H9 (cell line): ENCODE measurements at regions not wholly inside any gene's neighbourhood (a gene's known extent, or its start where the extent isn't known, plus 50 kb on each side); places are given as distances from the start of the nearest gene placed in this dataset.

ENCODE experiments used
- DNase-seq: peaks from one replicate; pipeline ENCODE4 v3.0.0-alpha.2; 2017
- H2AFZ ChIP-seq: one replicate; pipeline ENCODE4 v1.6.1; 2013; ENCODE audit warnings: mild to moderate bottlenecking, low read length, control low read depth, moderate library complexity
- H2AK5ac ChIP-seq: 2 replicates; pipeline ENCODE4 v1.6.1; 2013; ENCODE audit warnings: low read length, control low read depth, mixed read lengths; ENCODE audit not compliant: insufficient read length
- H2BK120ac ChIP-seq: one replicate; pipeline ENCODE4 v1.6.1; 2013; ENCODE audit warnings: low read depth, mild to moderate bottlenecking, low read length, control low read depth, inconsistent platforms; ENCODE audit not compliant: poor library complexity, severe bottlenecking
- H2BK12ac ChIP-seq: 2 replicates; pipeline ENCODE4 v1.6.1; 2013; ENCODE audit warnings: low read length, control low read depth, mixed read lengths, low read depth; ENCODE audit not compliant: insufficient read length
- H2BK15ac ChIP-seq: 2 replicates; pipeline ENCODE4 v1.6.1; 2013; ENCODE audit warnings: low read depth, low read length, control low read depth
- H2BK20ac ChIP-seq: one replicate; pipeline ENCODE4 v1.6.1; 2013; ENCODE audit warnings: low read depth, mild to moderate bottlenecking, low read length, control low read depth, inconsistent platforms; ENCODE audit not compliant: poor library complexity, severe bottlenecking
- H2BK5ac ChIP-seq: 2 replicates; pipeline ENCODE4 v1.6.1; 2013; ENCODE audit warnings: low read length, control low read depth, mixed read lengths; ENCODE audit not compliant: insufficient read length
- H3K14ac ChIP-seq: 2 replicates; pipeline ENCODE4 v1.6.1; 2013; ENCODE audit warnings: low read length, control low read depth; ENCODE audit not compliant: insufficient read depth
- H3K18ac ChIP-seq: 2 replicates; pipeline ENCODE4 v1.6.1; 2013; ENCODE audit warnings: low read depth, mild to moderate bottlenecking, mixed read lengths, low read length, control low read depth; ENCODE audit not compliant: insufficient read length
- H3K23ac ChIP-seq: 2 replicates; pipeline ENCODE4 v1.6.1; 2013; ENCODE audit warnings: low read length, control low read depth, mixed read lengths, low read depth; ENCODE audit not compliant: insufficient read length
- H3K23me2 ChIP-seq: 2 replicates; pipeline ENCODE4 v1.6.1; 2013; ENCODE audit warnings: low read depth, mild to moderate bottlenecking, mixed read lengths, low read length, control low read depth; ENCODE audit not compliant: insufficient read length, poor library complexity, severe bottlenecking
- H3K27ac ChIP-seq: 2 replicates; pipeline ENCODE4 v1.5.1; 2013; ENCODE audit warnings: low read length, control low read depth, mixed read lengths, low read depth; ENCODE audit not compliant: insufficient read length
- H3K27me3 ChIP-seq: 2 replicates; pipeline ENCODE4 v1.6.1; 2013; ENCODE audit warnings: low read length, control low read depth, inconsistent platforms; ENCODE audit not compliant: insufficient read depth
- H3K4ac ChIP-seq: 2 replicates; pipeline ENCODE4 v1.6.1; 2013; ENCODE audit warnings: low read depth, mild to moderate bottlenecking, control low read depth, inconsistent platforms, low read length, moderate library complexity
- H3K4me1 ChIP-seq: 2 replicates; pipeline ENCODE4 v1.6.1; 2013; ENCODE audit warnings: low read length, control low read depth, inconsistent platforms; ENCODE audit not compliant: insufficient read depth
- H3K4me2 ChIP-seq: 2 replicates; pipeline ENCODE4 v1.6.1; 2013; ENCODE audit warnings: low read length, control low read depth, mixed read lengths; ENCODE audit not compliant: insufficient read length, insufficient read depth
- H3K56ac ChIP-seq: 2 replicates; pipeline ENCODE4 v1.6.1; 2013; ENCODE audit warnings: low read depth, mild to moderate bottlenecking, mixed read lengths, low read length, control low read depth; ENCODE audit not compliant: insufficient read length
- H3K79me1 ChIP-seq: 2 replicates; pipeline ENCODE4 v1.6.1; 2013; ENCODE audit warnings: low read depth, mild to moderate bottlenecking, moderate library complexity, low read length, control low read depth, inconsistent platforms; ENCODE audit not compliant: insufficient read depth, poor library complexity, severe bottlenecking
- H3K79me2 ChIP-seq: 2 replicates; pipeline ENCODE4 v1.6.1; 2013; ENCODE audit warnings: low read length, control low read depth, inconsistent platforms; ENCODE audit not compliant: insufficient read depth
- H3K9ac ChIP-seq: 2 replicates; pipeline ENCODE4 v1.6.1; 2013; ENCODE audit warnings: low read length, control low read depth, mixed read lengths; ENCODE audit not compliant: insufficient read length; ENCODE audit errors: extremely low read depth
- H3K9me3 ChIP-seq: one replicate; pipeline ENCODE4 v1.6.1; 2013; ENCODE audit warnings: low read depth, low read length, inconsistent platforms; ENCODE audit not compliant: control insufficient read depth
- H3T11ph ChIP-seq: one replicate; pipeline ENCODE4 v1.6.1; 2013; ENCODE audit warnings: mild to moderate bottlenecking, low read length, control low read depth, inconsistent platforms
- H4K20me1 ChIP-seq: one replicate; pipeline ENCODE4 v1.6.1; 2013; ENCODE audit not compliant: control insufficient read depth, insufficient read length, insufficient read depth
- H4K5ac ChIP-seq: 2 replicates; pipeline ENCODE4 v1.6.1; 2013; ENCODE audit warnings: low read depth, mild to moderate bottlenecking, mixed read lengths, low read length, control low read depth; ENCODE audit not compliant: insufficient read length
- H4K8ac ChIP-seq: replicated peaks from 2 replicates; pipeline ENCODE4 v1.6.1; 2013; ENCODE audit warnings: low read length, control low read depth, mixed read lengths, low read depth; ENCODE audit not compliant: insufficient read length
- H4K91ac ChIP-seq: 2 replicates; pipeline ENCODE4 v1.6.1; 2013; ENCODE audit warnings: low read depth, mild to moderate bottlenecking, moderate library complexity, mixed read lengths, low read length, control low read depth; ENCODE audit not compliant: insufficient read length
- H3K27ac Mint-ChIP-seq, 3 experiments: 2 replicates in 2 of 3; 3 replicates in 1 of 3; pipeline ENCODE4 v1.8.0; 2020 to 2021; ENCODE audit warnings: mixed read lengths in 3 of 3, mild to moderate bottlenecking in 1 of 3, moderate library complexity in 1 of 3
- H3K27me3 Mint-ChIP-seq: 2 replicates; pipeline ENCODE4 v1.8.0; 2021; ENCODE audit warnings: low read depth, mild to moderate bottlenecking, moderate library complexity, mixed read lengths
- H3K36me3 Mint-ChIP-seq, 3 experiments: 2 replicates in 2 of 3; 3 replicates in 1 of 3; pipeline ENCODE4 v1.8.0; 2020 to 2021; ENCODE audit warnings: low read depth in 3 of 3, mixed read lengths in 3 of 3; ENCODE audit not compliant: insufficient read depth in 1 of 3
- H3K4me1 Mint-ChIP-seq, 2 experiments: 2 replicates each; pipeline ENCODE4 v1.8.0; 2020; ENCODE audit warnings: mixed read lengths in 2 of 2
- H3K4me3 Mint-ChIP-seq, 2 experiments: 2 replicates in 1 of 2; 3 replicates in 1 of 2; pipeline ENCODE4 v1.8.0; 2020 to 2021; ENCODE audit warnings: mild to moderate bottlenecking in 2 of 2, mixed read lengths in 2 of 2, moderate library complexity in 1 of 2
- H3K9me3 Mint-ChIP-seq, 2 experiments: 2 replicates in 1 of 2; 3 replicates in 1 of 2; pipeline ENCODE4 v1.8.0; 2020; ENCODE audit warnings: mild to moderate bottlenecking in 2 of 2, mixed read lengths in 2 of 2, moderate library complexity in 1 of 2
- WGBS: extraction: QIAGEN DNeasy Blood & Tissue Kit; methylation state at CpG from one replicate; pipeline ENCODE4 v1.1.7; 2013; ENCODE audit warnings: missing lambda C conversion rate, low lambda C conversion rate, mixed read lengths; ENCODE audit not compliant: insufficient read length; ENCODE audit errors: extremely low coverage; 5-methylcytosine and 5-hydroxymethylcytosine counted together
- TF ChIP-seq, protein P1 (sequence below): fragments of 200-600 bp; sonication (generic); conservative IDR thresholded peaks from 3 replicates; pipeline ENCODE4 v1.8.0; 2021; ENCODE audit warnings: antibody characterized with exemption, mild to moderate bottlenecking

- Histone ChIP-seq H3K4ac (no peak overlapping the region), H2BK5ac (no peak overlapping the region), H4K91ac (no peak overlapping the region), H2BK15ac (no peak overlapping the region), H3K27me3 (no peaks in the 10 kb centered on the region), H3K56ac (no peak overlapping the region), H3K23me2 (no peaks in the 10 kb centered on the region), H3K23ac (no peak overlapping the region), H2BK120ac (no peak overlapping the region), H2BK12ac (no peak overlapping the region), H2AK5ac (no peak overlapping the region), H3K79me2 (no peaks in the 10 kb centered on the region), H3K9me3 (no peaks in the 10 kb centered on the region), H3K14ac (no peak overlapping the region), H3K79me1 (no peaks in the 10 kb centered on the region), H2BK20ac (no peak overlapping the region), H4K8ac (no peak overlapping the region), H3K9ac (no peak overlapping the region), H2AFZ (no peak overlapping the region), H4K20me1 (no peaks in the 10 kb centered on the region), H3K4me2 (no peak overlapping the region), H4K5ac (no peak overlapping the region), H3K18ac (no peak overlapping the region), H3K4me1 (no peaks in the 10 kb centered on the region; the same call in 1 of the 2 replicates), H3K27ac (no peak overlapping the region), H3T11ph (no peak overlapping the region)
- peaks cover 13% of the 10 kb centered on the region in 2 experiments; a peak in 3 of 4 replicates for H3K4me1 Mint-ChIP-seq
- peaks cover 6 to 16% of the 10 kb centered on the region in 2 experiments for H3K9me3 Mint-ChIP-seq
- no peak overlapping the region; a peak in 1 of 7 replicates for H3K27ac Mint-ChIP-seq
- no peak for DNase-seq
- no CpG with 5 or more reads among the region's 6 CpGs for WGBS
- TF ChIP-seq, protein P1, sequence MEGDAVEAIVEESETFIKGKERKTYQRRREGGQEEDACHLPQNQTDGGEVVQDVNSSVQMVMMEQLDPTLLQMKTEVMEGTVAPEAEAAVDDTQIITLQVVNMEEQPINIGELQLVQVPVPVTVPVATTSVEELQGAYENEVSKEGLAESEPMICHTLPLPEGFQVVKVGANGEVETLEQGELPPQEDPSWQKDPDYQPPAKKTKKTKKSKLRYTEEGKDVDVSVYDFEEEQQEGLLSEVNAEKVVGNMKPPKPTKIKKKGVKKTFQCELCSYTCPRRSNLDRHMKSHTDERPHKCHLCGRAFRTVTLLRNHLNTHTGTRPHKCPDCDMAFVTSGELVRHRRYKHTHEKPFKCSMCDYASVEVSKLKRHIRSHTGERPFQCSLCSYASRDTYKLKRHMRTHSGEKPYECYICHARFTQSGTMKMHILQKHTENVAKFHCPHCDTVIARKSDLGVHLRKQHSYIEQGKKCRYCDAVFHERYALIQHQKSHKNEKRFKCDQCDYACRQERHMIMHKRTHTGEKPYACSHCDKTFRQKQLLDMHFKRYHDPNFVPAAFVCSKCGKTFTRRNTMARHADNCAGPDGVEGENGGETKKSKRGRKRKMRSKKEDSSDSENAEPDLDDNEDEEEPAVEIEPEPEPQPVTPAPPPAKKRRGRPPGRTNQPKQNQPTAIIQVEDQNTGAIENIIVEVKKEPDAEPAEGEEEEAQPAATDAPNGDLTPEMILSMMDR: no peak
- H3K27me3 Mint-ChIP-seq: no peaks in the 10 kb centered on the region; the same call in 1 of the 2 replicates
- no peak overlapping the region for H3K4me3 Mint-ChIP-seq
- peaks cover 0 to 11% (median 3%) of the 10 kb centered on the region in 3 experiments; a peak in 5 of 7 replicates for H3K36me3 Mint-ChIP-seq
Measured at GRCh38 chr16:47904691-47905090, 251.1 kb downstream of the ABCC12 start.
